Osteoblast (primary cell): ENCODE measurements at regions not wholly inside any gene's neighbourhood (a gene's known extent, or its start where the extent isn't known, plus 50 kb on each side); places are given as distances from the start of the nearest gene placed in this dataset.
"Not testable (repeated sequence)": the region's sequence is repeated elsewhere in the genome, so short reads cannot be mapped to it uniquely, and the experiment has no call there.

ENCODE experiments used
- DNase-seq: peaks from one replicate; pipeline ENCODE4 v3.0.0; 2011; ENCODE audit warnings: low spot score, mixed read lengths; ENCODE audit not compliant: insufficient read length; ENCODE audit errors: missing footprints
- H2AFZ ChIP-seq: 2 replicates; pipeline ENCODE4 v1.6.0; 2011; ENCODE audit warnings: mild to moderate bottlenecking, low read length
- H3K27ac ChIP-seq: 2 replicates; pipeline ENCODE4 v1.5.1; 2011; ENCODE audit warnings: mild to moderate bottlenecking, low read depth, low read length, moderate library complexity
- H3K27me3 ChIP-seq: 2 replicates; pipeline ENCODE4 v1.6.0; 2012; ENCODE audit warnings: mild to moderate bottlenecking, control low read depth, inconsistent platforms, low read length, moderate library complexity; ENCODE audit not compliant: insufficient read depth
- H3K36me3 ChIP-seq: 2 replicates; pipeline ENCODE4 v1.5.1; 2011; ENCODE audit warnings: mild to moderate bottlenecking, low read length, control low read depth, moderate library complexity; ENCODE audit not compliant: insufficient read depth
- H3K4me1 ChIP-seq: 2 replicates; pipeline ENCODE4 v1.5.1; 2011; ENCODE audit warnings: mild to moderate bottlenecking, low read length, control low read depth, moderate library complexity; ENCODE audit not compliant: insufficient read depth
- H3K4me2 ChIP-seq: 2 replicates; pipeline ENCODE4 v1.6.0; 2011; ENCODE audit warnings: mild to moderate bottlenecking, low read length; ENCODE audit not compliant: insufficient read depth
- H3K4me3 ChIP-seq: fragments of 200-600 bp; sonication (generic); 3 replicates; pipeline ENCODE4 v1.5.1; 2012; ENCODE audit warnings: mild to moderate bottlenecking, low read length, inconsistent platforms; ENCODE audit not compliant: insufficient read depth
- H3K79me2 ChIP-seq: 2 replicates; pipeline ENCODE4 v1.6.0; 2012; ENCODE audit warnings: mild to moderate bottlenecking, low read length, control low read depth, inconsistent platforms; ENCODE audit not compliant: insufficient read depth
- H3K9me3 ChIP-seq: 2 replicates; pipeline ENCODE4 v1.5.1; 2011; ENCODE audit warnings: low read depth, low read length, control low read depth
- H4K20me1 ChIP-seq: 2 replicates; pipeline ENCODE4 v1.6.0; 2012; ENCODE audit warnings: mild to moderate bottlenecking, low read length, control low read depth; ENCODE audit not compliant: insufficient read depth
- TF ChIP-seq, protein P1 (sequence below): IDR thresholded peaks from 2 replicates; pipeline ENCODE4 v1.5.1; 2011; ENCODE audit warnings: mild to moderate bottlenecking, low read depth, low read length, moderate library complexity; ENCODE audit errors: extremely low read depth

DNA sequence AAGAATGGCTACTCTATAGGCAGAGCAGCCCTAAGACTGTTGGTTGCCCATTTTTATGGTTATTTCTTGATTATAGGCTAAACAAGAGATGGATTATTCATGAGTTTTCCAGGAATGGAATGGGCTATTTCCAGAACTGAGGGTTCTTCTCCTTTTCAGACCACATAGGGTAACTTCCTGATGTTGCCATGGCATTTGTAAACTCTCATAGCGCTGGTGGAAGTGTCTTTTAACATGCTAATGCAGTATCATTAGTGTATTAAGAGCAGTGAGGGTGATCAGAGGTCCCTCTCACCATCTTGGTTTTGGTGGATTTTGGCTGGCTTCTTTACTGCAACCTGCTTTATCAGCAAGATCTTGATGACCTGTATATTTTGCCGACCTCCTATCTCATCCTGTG is 904.6 kb upstream of the FBXO33 start:
- no peak overlapping the region for H3K27ac ChIP-seq
- H3K4me1 ChIP-seq = no peaks in the 10 kb centered on the region
- no peak overlapping the region for H3K4me3 ChIP-seq
- no peak for DNase-seq
- no peaks in the 10 kb centered on the region for H3K9me3 ChIP-seq
- no peaks in the 10 kb centered on the region for H4K20me1 ChIP-seq
- H3K79me2 ChIP-seq = no peaks in the 10 kb centered on the region
- no peaks in the 10 kb centered on the region for H3K27me3 ChIP-seq
- TF ChIP-seq, protein P1, sequence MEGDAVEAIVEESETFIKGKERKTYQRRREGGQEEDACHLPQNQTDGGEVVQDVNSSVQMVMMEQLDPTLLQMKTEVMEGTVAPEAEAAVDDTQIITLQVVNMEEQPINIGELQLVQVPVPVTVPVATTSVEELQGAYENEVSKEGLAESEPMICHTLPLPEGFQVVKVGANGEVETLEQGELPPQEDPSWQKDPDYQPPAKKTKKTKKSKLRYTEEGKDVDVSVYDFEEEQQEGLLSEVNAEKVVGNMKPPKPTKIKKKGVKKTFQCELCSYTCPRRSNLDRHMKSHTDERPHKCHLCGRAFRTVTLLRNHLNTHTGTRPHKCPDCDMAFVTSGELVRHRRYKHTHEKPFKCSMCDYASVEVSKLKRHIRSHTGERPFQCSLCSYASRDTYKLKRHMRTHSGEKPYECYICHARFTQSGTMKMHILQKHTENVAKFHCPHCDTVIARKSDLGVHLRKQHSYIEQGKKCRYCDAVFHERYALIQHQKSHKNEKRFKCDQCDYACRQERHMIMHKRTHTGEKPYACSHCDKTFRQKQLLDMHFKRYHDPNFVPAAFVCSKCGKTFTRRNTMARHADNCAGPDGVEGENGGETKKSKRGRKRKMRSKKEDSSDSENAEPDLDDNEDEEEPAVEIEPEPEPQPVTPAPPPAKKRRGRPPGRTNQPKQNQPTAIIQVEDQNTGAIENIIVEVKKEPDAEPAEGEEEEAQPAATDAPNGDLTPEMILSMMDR = no peak
- no peaks in the 10 kb centered on the region for H3K36me3 ChIP-seq
- H3K4me2 ChIP-seq = no peak overlapping the region
- H2AFZ ChIP-seq = no peak overlapping the region

DNA sequence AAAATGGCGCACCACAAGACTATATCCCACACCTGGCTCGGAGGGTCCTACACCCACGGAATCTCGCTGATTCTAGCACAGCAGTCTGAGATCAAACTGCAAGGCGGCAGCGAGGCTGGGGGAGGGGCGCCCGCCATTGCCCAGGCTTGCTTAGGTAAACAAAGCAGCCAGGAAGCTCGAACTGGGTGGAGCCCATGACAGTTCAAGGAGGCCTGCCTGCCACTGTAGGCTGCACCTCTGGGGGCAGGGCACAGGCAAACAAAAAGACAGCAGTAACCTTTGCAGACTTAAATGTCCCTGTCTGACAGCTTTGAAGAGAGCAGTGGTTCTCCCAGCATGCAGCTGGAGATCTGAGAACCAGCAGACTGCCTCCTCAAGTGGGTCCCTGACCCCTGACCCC is 894.3 kb upstream of the FBXO33 start:
- not testable (repeated sequence) for H3K27ac ChIP-seq, H2AFZ ChIP-seq, H3K79me2 ChIP-seq, H3K9me3 ChIP-seq, H3K4me2 ChIP-seq, H3K27me3 ChIP-seq, H3K4me3 ChIP-seq, DNase-seq, H3K4me1 ChIP-seq, H4K20me1 ChIP-seq, H3K36me3 ChIP-seq

DNA sequence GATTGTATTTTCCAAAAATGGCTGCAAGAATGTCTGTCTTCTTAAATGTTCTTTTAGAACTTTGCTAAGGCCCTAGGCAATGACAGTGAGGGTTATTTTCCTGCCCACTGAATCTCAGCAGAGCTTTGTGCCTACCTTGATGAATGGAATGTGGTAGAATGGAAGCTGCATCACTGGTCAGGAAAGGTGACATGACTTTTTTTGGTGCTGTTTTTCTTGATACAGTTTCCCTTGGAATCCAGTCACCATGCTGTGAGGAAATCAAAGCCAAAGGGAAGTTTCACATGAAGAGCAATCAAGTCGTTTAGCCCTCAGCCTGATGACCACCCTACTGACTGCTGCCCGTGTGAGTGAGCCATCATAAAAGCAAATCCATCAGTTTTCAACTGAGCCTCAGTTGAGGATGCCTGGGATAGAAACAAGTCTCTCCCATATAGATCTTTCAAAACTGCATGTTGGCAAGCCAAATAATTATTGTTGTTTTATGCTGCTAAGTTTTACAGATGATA is 886.0 kb upstream of the FBXO33 start:
- Histone ChIP-seq H2AFZ (no peak overlapping the region), H3K79me2 (no peaks in the 10 kb centered on the region), H3K27ac (no peak overlapping the region), H3K4me1 (no peaks in the 10 kb centered on the region), H4K20me1 (no peaks in the 10 kb centered on the region), H3K9me3 (no peaks in the 10 kb centered on the region), H3K4me3 (no peak overlapping the region), H3K27me3 (no peaks in the 10 kb centered on the region), H3K4me2 (no peak overlapping the region), H3K36me3 (no peaks in the 10 kb centered on the region)
- TF ChIP-seq, protein P1 = no peak
- DNase-seq = no peak

DNA sequence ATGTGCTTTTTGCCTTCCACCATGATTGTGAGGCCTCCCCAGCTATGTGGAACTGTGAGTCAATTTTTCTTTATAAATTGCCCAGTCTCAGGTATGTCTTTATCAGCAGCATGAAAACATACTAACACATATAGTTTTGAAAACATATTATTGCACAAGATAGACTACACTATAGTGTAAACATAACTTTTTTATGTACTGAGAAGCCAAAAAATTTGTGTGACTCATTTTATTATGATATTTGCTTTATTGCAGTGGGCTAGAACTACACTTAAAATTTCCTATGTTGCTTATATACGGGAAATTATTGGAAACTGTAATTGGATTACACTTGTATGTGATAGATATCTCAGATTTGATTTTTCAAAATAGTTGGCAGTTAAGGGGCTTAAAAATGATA is 885.5 kb upstream of the FBXO33 start:
- Histone ChIP-seq H3K36me3 (no peaks in the 10 kb centered on the region), H3K4me1 (no peaks in the 10 kb centered on the region), H3K4me3 (no peak overlapping the region), H3K79me2 (no peaks in the 10 kb centered on the region), H4K20me1 (no peaks in the 10 kb centered on the region), H3K27ac (no peak overlapping the region), H3K9me3 (no peaks in the 10 kb centered on the region), H2AFZ (no peak overlapping the region), H3K27me3 (no peaks in the 10 kb centered on the region), H3K4me2 (no peak overlapping the region)
- TF ChIP-seq, protein P1 = no peak
- no peak for DNase-seq

DNA sequence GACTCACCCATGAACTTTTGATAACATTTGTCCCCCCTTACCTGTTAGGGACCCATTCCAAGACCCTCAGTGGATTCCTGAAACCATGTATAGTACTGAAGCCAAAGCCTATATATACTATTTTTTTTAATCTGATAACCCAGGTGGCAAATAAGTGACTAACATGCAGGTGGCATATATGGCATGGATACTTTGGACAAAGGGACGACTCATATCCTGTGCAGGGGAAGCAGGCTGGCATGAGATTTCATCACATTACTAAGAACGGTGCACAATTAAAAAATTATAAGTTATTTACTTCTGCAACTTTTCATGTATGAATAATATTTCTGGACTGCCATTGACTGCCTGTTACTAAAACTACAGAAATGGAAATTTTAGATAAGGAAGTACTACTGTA is 880.1 kb upstream of the FBXO33 start:
- Histone ChIP-seq H3K4me2 (no peak overlapping the region), H3K27ac (no peak overlapping the region), H3K36me3 (no peaks in the 10 kb centered on the region), H2AFZ (no peak overlapping the region), H3K4me1 (no peaks in the 10 kb centered on the region), H3K79me2 (no peaks in the 10 kb centered on the region), H3K27me3 (no peaks in the 10 kb centered on the region), H3K4me3 (no peak overlapping the region), H4K20me1 (no peaks in the 10 kb centered on the region), H3K9me3 (no peaks in the 10 kb centered on the region)
- TF ChIP-seq, protein P1 = no peak
- no peak for DNase-seq
